ENCODE measurements at regions not wholly inside any gene's neighbourhood (a gene's known extent, or its start where the extent isn't known, plus 50 kb on each side); places are given as distances from the start of the nearest gene placed in this dataset.

- TF ChIP-seq, protein P1, sequence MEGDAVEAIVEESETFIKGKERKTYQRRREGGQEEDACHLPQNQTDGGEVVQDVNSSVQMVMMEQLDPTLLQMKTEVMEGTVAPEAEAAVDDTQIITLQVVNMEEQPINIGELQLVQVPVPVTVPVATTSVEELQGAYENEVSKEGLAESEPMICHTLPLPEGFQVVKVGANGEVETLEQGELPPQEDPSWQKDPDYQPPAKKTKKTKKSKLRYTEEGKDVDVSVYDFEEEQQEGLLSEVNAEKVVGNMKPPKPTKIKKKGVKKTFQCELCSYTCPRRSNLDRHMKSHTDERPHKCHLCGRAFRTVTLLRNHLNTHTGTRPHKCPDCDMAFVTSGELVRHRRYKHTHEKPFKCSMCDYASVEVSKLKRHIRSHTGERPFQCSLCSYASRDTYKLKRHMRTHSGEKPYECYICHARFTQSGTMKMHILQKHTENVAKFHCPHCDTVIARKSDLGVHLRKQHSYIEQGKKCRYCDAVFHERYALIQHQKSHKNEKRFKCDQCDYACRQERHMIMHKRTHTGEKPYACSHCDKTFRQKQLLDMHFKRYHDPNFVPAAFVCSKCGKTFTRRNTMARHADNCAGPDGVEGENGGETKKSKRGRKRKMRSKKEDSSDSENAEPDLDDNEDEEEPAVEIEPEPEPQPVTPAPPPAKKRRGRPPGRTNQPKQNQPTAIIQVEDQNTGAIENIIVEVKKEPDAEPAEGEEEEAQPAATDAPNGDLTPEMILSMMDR (IDR thresholded peaks at IDR 0.05) = no peak
- TF ChIP-seq POLR2A (IDR thresholded peaks at IDR 0.05) (no peak), POLR2AphosphoS5 (IDR thresholded peaks at IDR 0.05; ENCODE audit: insufficient read depth in 1 of 2, low read depth in 1 of 2) (no peak)
These were observed 436.9 kb upstream of the GYPC start for GRCh38 chr2:126219081-126219480.
